ENCODE measurements at regions not wholly inside any gene's neighbourhood (a gene's known extent, or its start where the extent isn't known, plus 50 kb on each side); places are given as distances from the start of the nearest gene placed in this dataset.

- Histone ChIP-seq H3K4me2 (no peak overlapping the region), H3F3A (ENCODE audit: insufficient read depth, low read depth) (no peaks in the 10 kb centered on the region), H3K9me3 (ENCODE audit: insufficient read depth, low read depth) (no peaks in the 10 kb centered on the region), H3K27me3 (ENCODE audit: insufficient read depth, low read depth) (no peaks in the 10 kb centered on the region), H3K36me3 (ENCODE audit: low read depth) (no peaks in the 10 kb centered on the region), H3K9me2 (ENCODE audit: insufficient read depth) (no peaks in the 10 kb centered on the region), H4K20me1 (ENCODE audit: insufficient read depth) (no peaks in the 10 kb centered on the region), H3K4me1 (replicated peaks; ENCODE audit: insufficient read depth) (no peaks in the 10 kb centered on the region), H3K4me3 (no peak overlapping the region), H2AFZ (no peak overlapping the region), H3K27ac (no peak overlapping the region), H3K79me2 (ENCODE audit: low read depth) (no peaks in the 10 kb centered on the region)
- no TSS peak for BruUV-seq (replicated peaks)
- intact Hi-C loops (cut with micrococcal nuclease; ENCODE audit: unreplicated experiment), result no loop called here
- no peak for TF ChIP-seq EZH2 (IDR thresholded peaks at IDR 0.05; ENCODE audit: low read depth)
- TF ChIP-seq, protein P1, sequence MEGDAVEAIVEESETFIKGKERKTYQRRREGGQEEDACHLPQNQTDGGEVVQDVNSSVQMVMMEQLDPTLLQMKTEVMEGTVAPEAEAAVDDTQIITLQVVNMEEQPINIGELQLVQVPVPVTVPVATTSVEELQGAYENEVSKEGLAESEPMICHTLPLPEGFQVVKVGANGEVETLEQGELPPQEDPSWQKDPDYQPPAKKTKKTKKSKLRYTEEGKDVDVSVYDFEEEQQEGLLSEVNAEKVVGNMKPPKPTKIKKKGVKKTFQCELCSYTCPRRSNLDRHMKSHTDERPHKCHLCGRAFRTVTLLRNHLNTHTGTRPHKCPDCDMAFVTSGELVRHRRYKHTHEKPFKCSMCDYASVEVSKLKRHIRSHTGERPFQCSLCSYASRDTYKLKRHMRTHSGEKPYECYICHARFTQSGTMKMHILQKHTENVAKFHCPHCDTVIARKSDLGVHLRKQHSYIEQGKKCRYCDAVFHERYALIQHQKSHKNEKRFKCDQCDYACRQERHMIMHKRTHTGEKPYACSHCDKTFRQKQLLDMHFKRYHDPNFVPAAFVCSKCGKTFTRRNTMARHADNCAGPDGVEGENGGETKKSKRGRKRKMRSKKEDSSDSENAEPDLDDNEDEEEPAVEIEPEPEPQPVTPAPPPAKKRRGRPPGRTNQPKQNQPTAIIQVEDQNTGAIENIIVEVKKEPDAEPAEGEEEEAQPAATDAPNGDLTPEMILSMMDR (conservative IDR thresholded peaks at IDR 0.05), result no peak
- no peak for DNase-seq
- POLR2A ChIA-PET (ENCODE audit: unreplicated experiment), result no interaction called here
- CTCF ChIA-PET, result no interaction called here
These were observed 1426.8 kb downstream of the SLITRK5 start for GRCh38 chr13:89097994-89098393.

GRCh38 chr13:89113744-89114143, 1442.6 kb downstream of the SLITRK5 start:
- BruUV-seq (replicated peaks), result no TSS peak
- Histone ChIP-seq H3K9me2 (ENCODE audit: insufficient read depth) (no peaks in the 10 kb centered on the region), H3K79me2 (ENCODE audit: low read depth) (no peaks in the 10 kb centered on the region), H3K27ac (no peak overlapping the region), H3K36me3 (ENCODE audit: low read depth) (no peaks in the 10 kb centered on the region), H4K20me1 (ENCODE audit: insufficient read depth) (no peaks in the 10 kb centered on the region), H3K4me3 (no peak overlapping the region), H3F3A (ENCODE audit: insufficient read depth, low read depth) (no peaks in the 10 kb centered on the region), H3K4me2 (no peak overlapping the region), H3K9me3 (ENCODE audit: insufficient read depth, low read depth) (no peaks in the 10 kb centered on the region; the same call in 1 of the 2 replicates), H3K27me3 (ENCODE audit: insufficient read depth, low read depth) (no peaks in the 10 kb centered on the region), H3K4me1 (replicated peaks; ENCODE audit: insufficient read depth) (no peaks in the 10 kb centered on the region), H2AFZ (no peak overlapping the region)
- CTCF ChIA-PET, result no interaction called here
- TF ChIP-seq, protein P1 (conservative IDR thresholded peaks at IDR 0.05), result no peak
- no peak for TF ChIP-seq EZH2 (IDR thresholded peaks at IDR 0.05; ENCODE audit: low read depth)
- intact Hi-C loops (cut with micrococcal nuclease; ENCODE audit: unreplicated experiment), result no loop called here
- POLR2A ChIA-PET (ENCODE audit: unreplicated experiment), result no interaction called here
- DNase-seq, result no peak

GRCh38 chr13:89115307-89115706, 1444.1 kb downstream of the SLITRK5 start:
- intact Hi-C loops (cut with micrococcal nuclease; ENCODE audit: unreplicated experiment), result no loop called here
- Histone ChIP-seq H3K36me3 (ENCODE audit: low read depth) (no peaks in the 10 kb centered on the region), H3K27ac (no peak overlapping the region), H3K27me3 (ENCODE audit: insufficient read depth, low read depth) (no peaks in the 10 kb centered on the region), H3K4me1 (replicated peaks; ENCODE audit: insufficient read depth) (no peaks in the 10 kb centered on the region), H3K9me3 (ENCODE audit: insufficient read depth, low read depth) (no peaks in the 10 kb centered on the region; the same call in 1 of the 2 replicates), H3K79me2 (ENCODE audit: low read depth) (no peaks in the 10 kb centered on the region), H3K4me2 (no peak overlapping the region), H3K4me3 (no peak overlapping the region), H2AFZ (no peak overlapping the region), H3K9me2 (ENCODE audit: insufficient read depth) (no peaks in the 10 kb centered on the region), H4K20me1 (ENCODE audit: insufficient read depth) (no peaks in the 10 kb centered on the region), H3F3A (ENCODE audit: insufficient read depth, low read depth) (no peaks in the 10 kb centered on the region)
- no peak for DNase-seq
- CTCF ChIA-PET, result no interaction called here
- POLR2A ChIA-PET (ENCODE audit: unreplicated experiment), result no interaction called here
- BruUV-seq (replicated peaks), result no TSS peak
- no peak for TF ChIP-seq EZH2 (IDR thresholded peaks at IDR 0.05; ENCODE audit: low read depth)
- TF ChIP-seq, protein P1 (conservative IDR thresholded peaks at IDR 0.05), result peak; percentile 40; the same call in 1 of the 2 replicates
